ENCODE measurements at regions not wholly inside any gene's neighbourhood (a gene's known extent, or its start where the extent isn't known, plus 50 kb on each side); places are given as distances from the start of the nearest gene placed in this dataset.

- peaks cover 5% of the 10 kb centered on the region for H3K27me3 Mint-ChIP-seq (ENCODE audit: low read depth)
Observed at GRCh38 chr2:236402033-236402790, 138.0 kb upstream of the ASB18 start.

GRCh38 chr2:236403125-236403524 is 138.9 kb upstream of the ASB18 start:
- Mint-ChIP-seq H3K27me3 (ENCODE audit: low read depth) (peaks cover 5% of the 10 kb centered on the region), H3K27ac (no peak overlapping the region), H3K9me3 (peaks cover 4% of the 10 kb centered on the region), H3K4me1 (no peaks in the 10 kb centered on the region), H3K4me3 (no peak overlapping the region), H3K36me3 (ENCODE audit: low read depth) (peaks cover 6% of the 10 kb centered on the region)
- TF ChIP-seq, protein P1, sequence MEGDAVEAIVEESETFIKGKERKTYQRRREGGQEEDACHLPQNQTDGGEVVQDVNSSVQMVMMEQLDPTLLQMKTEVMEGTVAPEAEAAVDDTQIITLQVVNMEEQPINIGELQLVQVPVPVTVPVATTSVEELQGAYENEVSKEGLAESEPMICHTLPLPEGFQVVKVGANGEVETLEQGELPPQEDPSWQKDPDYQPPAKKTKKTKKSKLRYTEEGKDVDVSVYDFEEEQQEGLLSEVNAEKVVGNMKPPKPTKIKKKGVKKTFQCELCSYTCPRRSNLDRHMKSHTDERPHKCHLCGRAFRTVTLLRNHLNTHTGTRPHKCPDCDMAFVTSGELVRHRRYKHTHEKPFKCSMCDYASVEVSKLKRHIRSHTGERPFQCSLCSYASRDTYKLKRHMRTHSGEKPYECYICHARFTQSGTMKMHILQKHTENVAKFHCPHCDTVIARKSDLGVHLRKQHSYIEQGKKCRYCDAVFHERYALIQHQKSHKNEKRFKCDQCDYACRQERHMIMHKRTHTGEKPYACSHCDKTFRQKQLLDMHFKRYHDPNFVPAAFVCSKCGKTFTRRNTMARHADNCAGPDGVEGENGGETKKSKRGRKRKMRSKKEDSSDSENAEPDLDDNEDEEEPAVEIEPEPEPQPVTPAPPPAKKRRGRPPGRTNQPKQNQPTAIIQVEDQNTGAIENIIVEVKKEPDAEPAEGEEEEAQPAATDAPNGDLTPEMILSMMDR (IDR thresholded peaks at IDR 0.05; ENCODE audit: unreplicated experiment in 3 of 3), result no peak

More at GRCh38 chr2:236402033-236402790, 138.0 kb upstream of the ASB18 start:
- Mint-ChIP-seq H3K4me1 (no peaks in the 10 kb centered on the region), H3K36me3 (ENCODE audit: low read depth) (peaks cover 6% of the 10 kb centered on the region), H3K9me3 (no peaks in the 10 kb centered on the region), H3K4me3 (no peak overlapping the region), H3K27ac (no peak overlapping the region)
- TF ChIP-seq, protein P1 (IDR thresholded peaks at IDR 0.05; ENCODE audit: unreplicated experiment in 3 of 3), result no peak

DNA sequence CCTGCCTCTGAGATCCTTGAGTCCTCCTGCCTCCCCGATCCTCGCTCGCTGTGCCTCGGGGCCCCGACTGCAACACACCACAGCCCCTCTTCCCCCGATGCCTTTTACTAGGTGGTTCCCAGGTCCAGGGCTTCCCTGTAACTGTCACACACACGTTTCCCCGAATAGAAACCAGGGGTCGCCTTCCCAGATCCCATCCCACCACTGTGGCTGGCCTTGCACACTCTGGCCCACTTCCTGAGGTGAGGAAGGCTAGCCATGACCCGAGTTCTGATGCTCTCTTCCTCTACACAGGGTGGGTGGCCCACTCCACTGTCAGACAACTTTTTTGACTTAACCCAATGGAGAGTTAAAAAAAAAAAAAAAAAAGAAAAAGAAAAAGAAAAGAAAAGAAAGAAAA is 139.6 kb upstream of the ASB18 start:
- H3K4me3 Mint-ChIP-seq, result no peak overlapping the region
- TF ChIP-seq, protein P1 (IDR thresholded peaks at IDR 0.05; ENCODE audit: unreplicated experiment in 3 of 3), result no peak
- H3K4me1 Mint-ChIP-seq, result no peaks in the 10 kb centered on the region
- H3K9me3 Mint-ChIP-seq, result peaks cover 4% of the 10 kb centered on the region
- peaks cover 10% of the 10 kb centered on the region for H3K36me3 Mint-ChIP-seq (ENCODE audit: low read depth)
- peaks cover 5% of the 10 kb centered on the region for H3K27me3 Mint-ChIP-seq (ENCODE audit: low read depth)
- no peak overlapping the region for H3K27ac Mint-ChIP-seq

DNA sequence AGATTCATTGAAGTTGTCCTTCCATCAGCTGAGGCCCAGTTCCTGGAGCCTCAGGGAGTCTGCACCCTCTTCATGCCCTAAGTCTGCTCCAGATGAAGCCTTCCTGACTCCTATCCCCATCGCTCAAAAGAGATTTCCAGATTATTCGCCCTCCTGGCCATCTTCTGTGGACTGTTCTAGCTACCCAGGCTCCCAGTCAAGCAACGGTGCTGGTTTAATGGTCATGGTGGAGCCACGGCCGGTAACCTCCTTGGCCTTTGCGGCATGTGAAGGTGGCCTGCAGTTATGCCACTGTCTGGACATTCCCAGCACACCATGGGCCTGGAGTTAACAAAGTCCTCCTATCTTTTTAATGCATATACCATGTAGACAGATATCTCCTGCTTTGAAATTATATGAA is 140.1 kb upstream of the ASB18 start:
- Mint-ChIP-seq H3K4me1 (no peaks in the 10 kb centered on the region), H3K27me3 (ENCODE audit: low read depth) (peaks cover 5% of the 10 kb centered on the region), H3K27ac (no peak overlapping the region), H3K4me3 (no peak overlapping the region), H3K9me3 (peaks cover 4% of the 10 kb centered on the region), H3K36me3 (ENCODE audit: low read depth) (peaks cover 11% of the 10 kb centered on the region)
- TF ChIP-seq, protein P1 (IDR thresholded peaks at IDR 0.05; ENCODE audit: unreplicated experiment in 3 of 3), result no peak

DNA sequence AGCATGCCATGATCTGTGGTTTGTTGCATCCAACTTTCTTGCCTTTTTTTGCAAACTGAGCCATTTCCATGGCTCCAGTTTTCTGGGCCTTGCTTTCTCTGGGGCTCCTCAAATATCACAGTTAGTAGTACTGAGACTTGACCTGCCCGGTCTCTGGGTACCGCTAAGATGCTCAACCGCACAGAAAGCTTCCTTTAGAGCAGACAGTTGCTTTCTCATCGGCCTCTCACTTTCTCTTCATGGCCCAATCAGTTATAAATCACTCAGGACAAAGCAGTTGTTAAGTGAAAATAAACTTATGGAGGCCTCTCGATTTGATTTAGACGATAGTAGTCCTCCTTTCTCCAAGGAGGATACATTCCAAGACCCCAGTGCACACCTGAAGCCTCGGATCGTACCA is 141.2 kb upstream of the ASB18 start:
- peaks cover 6% of the 10 kb centered on the region for H3K9me3 Mint-ChIP-seq
- H3K27ac Mint-ChIP-seq, result no peak overlapping the region

More for the DNA sequence above, 141.2 kb upstream of the ASB18 start:
- Mint-ChIP-seq H3K27me3 (ENCODE audit: low read depth) (peaks cover 5% of the 10 kb centered on the region), H3K36me3 (ENCODE audit: low read depth) (peaks cover 11% of the 10 kb centered on the region), H3K4me1 (no peaks in the 10 kb centered on the region), H3K4me3 (no peak overlapping the region)
- TF ChIP-seq, protein P1 (IDR thresholded peaks at IDR 0.05; ENCODE audit: unreplicated experiment in 3 of 3), result no peak
